ENCODE measurements at regions not wholly inside any gene's neighbourhood (a gene's known extent, or its start where the extent isn't known, plus 50 kb on each side); places are given as distances from the start of the nearest gene placed in this dataset.

DNA sequence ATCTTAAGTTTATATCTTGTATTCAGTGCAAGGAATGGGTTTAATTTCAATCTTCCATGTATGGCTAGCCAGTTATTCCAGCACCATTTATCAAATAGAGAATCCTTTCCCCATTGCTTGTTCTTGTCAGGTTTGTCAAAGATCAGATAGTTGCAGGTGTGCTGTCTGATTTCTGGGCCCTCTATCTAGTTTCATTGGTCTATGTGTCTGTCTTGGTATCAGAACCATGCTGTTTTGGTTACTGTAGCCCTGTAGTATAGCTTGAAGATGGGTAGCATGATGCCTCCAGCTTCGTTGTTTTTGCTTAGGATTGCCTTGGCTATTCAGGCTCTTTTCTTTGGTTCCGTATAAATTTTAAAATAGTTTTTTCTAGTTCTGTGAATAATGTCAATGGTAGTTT, 200.0 kb downstream of the MANEA start:
- Histone ChIP-seq H3K36me3 (ENCODE audit: insufficient read depth, low read length) (no peaks in the 10 kb centered on the region), H2AFZ (ENCODE audit: low read depth, low read length) (no peak overlapping the region), H3K4me3 (ENCODE audit: low read length) (no peak overlapping the region), H3K27ac (ENCODE audit: low read length) (no peak overlapping the region), H3K4me2 (ENCODE audit: low read length) (no peak overlapping the region), H3K27me3 (ENCODE audit: insufficient read depth, low read depth, low read length) (no peaks in the 10 kb centered on the region), H3K79me2 (replicated peaks; ENCODE audit: insufficient read depth, low read length) (no peaks in the 10 kb centered on the region), H3K9me2 (ENCODE audit: insufficient read depth, low read length) (no peaks in the 10 kb centered on the region), H4K20me1 (ENCODE audit: insufficient read depth) (no peaks in the 10 kb centered on the region), H3K9ac (ENCODE audit: low read length) (no peak overlapping the region), H3K9me3 (ENCODE audit: low read length) (no peaks in the 10 kb centered on the region), H3F3A (ENCODE audit: insufficient read depth, low read length, poor library complexity, severe bottlenecking) (no peaks in the 10 kb centered on the region)
- TF ChIP-seq, protein P1, sequence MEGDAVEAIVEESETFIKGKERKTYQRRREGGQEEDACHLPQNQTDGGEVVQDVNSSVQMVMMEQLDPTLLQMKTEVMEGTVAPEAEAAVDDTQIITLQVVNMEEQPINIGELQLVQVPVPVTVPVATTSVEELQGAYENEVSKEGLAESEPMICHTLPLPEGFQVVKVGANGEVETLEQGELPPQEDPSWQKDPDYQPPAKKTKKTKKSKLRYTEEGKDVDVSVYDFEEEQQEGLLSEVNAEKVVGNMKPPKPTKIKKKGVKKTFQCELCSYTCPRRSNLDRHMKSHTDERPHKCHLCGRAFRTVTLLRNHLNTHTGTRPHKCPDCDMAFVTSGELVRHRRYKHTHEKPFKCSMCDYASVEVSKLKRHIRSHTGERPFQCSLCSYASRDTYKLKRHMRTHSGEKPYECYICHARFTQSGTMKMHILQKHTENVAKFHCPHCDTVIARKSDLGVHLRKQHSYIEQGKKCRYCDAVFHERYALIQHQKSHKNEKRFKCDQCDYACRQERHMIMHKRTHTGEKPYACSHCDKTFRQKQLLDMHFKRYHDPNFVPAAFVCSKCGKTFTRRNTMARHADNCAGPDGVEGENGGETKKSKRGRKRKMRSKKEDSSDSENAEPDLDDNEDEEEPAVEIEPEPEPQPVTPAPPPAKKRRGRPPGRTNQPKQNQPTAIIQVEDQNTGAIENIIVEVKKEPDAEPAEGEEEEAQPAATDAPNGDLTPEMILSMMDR (IDR thresholded peaks at IDR 0.05; ENCODE audit: poor library complexity, severe bottlenecking): no peak
- no peak for TF ChIP-seq POLR2AphosphoS5 (IDR thresholded peaks at IDR 0.05)

DNA sequence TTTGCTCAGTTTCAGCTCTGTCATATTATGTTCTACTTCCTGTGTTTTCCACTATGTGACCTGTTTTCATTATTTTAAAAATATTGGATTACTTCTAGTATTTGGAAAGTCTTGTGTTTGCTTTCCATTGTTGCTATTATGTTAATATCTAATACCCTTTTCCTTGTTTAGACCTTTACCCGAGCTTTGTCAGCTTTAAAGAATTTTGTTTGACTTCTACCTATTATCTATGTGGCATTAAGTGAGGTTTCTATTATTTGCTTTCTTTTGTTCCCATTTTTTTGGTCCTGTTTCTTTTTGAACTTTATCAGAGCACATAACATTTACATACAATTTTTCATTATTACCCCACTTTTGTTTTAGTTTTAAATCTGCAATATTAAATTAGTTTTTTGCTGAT, 202.7 kb downstream of the MANEA start:
- H3K27ac ChIP-seq (ENCODE audit: low read length): no peak overlapping the region
- no peaks in the 10 kb centered on the region for H3K9me2 ChIP-seq (ENCODE audit: insufficient read depth, low read length)
- no peak overlapping the region for H3K4me2 ChIP-seq (ENCODE audit: low read length)
- H3F3A ChIP-seq (ENCODE audit: insufficient read depth, low read length, poor library complexity, severe bottlenecking): no peaks in the 10 kb centered on the region
- H3K4me3 ChIP-seq (ENCODE audit: low read length): no peak overlapping the region
- TF ChIP-seq, protein P1 (IDR thresholded peaks at IDR 0.05; ENCODE audit: poor library complexity, severe bottlenecking): no peak
- TF ChIP-seq EZH2 (IDR thresholded peaks at IDR 0.05; ENCODE audit: borderline replicate concordance, insufficient read depth, low read length, poor library complexity, severe bottlenecking): no peak
- no peak for TF ChIP-seq EP300 (conservative IDR thresholded peaks at IDR 0.05; ENCODE audit: poor library complexity, severe bottlenecking)
- TF ChIP-seq POLR2AphosphoS5 (IDR thresholded peaks at IDR 0.05): no peak
- TF ChIP-seq MXI1 (conservative IDR thresholded peaks at IDR 0.05; ENCODE audit: poor library complexity, severe bottlenecking): no peak
- TF ChIP-seq RAD21 (conservative IDR thresholded peaks at IDR 0.05): no peak
- TF ChIP-seq SMC3 (conservative IDR thresholded peaks at IDR 0.05; ENCODE audit: poor library complexity): no peak
- TF ChIP-seq, protein P2, sequence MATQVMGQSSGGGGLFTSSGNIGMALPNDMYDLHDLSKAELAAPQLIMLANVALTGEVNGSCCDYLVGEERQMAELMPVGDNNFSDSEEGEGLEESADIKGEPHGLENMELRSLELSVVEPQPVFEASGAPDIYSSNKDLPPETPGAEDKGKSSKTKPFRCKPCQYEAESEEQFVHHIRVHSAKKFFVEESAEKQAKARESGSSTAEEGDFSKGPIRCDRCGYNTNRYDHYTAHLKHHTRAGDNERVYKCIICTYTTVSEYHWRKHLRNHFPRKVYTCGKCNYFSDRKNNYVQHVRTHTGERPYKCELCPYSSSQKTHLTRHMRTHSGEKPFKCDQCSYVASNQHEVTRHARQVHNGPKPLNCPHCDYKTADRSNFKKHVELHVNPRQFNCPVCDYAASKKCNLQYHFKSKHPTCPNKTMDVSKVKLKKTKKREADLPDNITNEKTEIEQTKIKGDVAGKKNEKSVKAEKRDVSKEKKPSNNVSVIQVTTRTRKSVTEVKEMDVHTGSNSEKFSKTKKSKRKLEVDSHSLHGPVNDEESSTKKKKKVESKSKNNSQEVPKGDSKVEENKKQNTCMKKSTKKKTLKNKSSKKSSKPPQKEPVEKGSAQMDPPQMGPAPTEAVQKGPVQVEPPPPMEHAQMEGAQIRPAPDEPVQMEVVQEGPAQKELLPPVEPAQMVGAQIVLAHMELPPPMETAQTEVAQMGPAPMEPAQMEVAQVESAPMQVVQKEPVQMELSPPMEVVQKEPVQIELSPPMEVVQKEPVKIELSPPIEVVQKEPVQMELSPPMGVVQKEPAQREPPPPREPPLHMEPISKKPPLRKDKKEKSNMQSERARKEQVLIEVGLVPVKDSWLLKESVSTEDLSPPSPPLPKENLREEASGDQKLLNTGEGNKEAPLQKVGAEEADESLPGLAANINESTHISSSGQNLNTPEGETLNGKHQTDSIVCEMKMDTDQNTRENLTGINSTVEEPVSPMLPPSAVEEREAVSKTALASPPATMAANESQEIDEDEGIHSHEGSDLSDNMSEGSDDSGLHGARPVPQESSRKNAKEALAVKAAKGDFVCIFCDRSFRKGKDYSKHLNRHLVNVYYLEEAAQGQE (IDR thresholded peaks at IDR 0.05; ENCODE audit: borderline replicate concordance): no peak
- no peak for TF ChIP-seq TAF1 (IDR thresholded peaks at IDR 0.05; ENCODE audit: low read depth)
- no peak overlapping the region for H3K9ac ChIP-seq (ENCODE audit: low read length)
- H4K20me1 ChIP-seq (ENCODE audit: insufficient read depth): no peaks in the 10 kb centered on the region
- H3K36me3 ChIP-seq (ENCODE audit: insufficient read depth, low read length): no peaks in the 10 kb centered on the region
- no peak overlapping the region for H2AFZ ChIP-seq (ENCODE audit: low read depth, low read length)
- H3K9me3 ChIP-seq (ENCODE audit: low read length): no peaks in the 10 kb centered on the region
- H3K79me2 ChIP-seq (replicated peaks; ENCODE audit: insufficient read depth, low read length): no peaks in the 10 kb centered on the region
- no peaks in the 10 kb centered on the region for H3K27me3 ChIP-seq (ENCODE audit: insufficient read depth, low read depth, low read length)
